ENCODE measurements at regions not wholly inside any gene's neighbourhood (a gene's known extent, or its start where the extent isn't known, plus 50 kb on each side); places are given as distances from the start of the nearest gene placed in this dataset.

GRCh38 chr5:105924366-105924765, 1746.4 kb downstream of the EFNA5 start:
- Mint-ChIP-seq H3K4me3 (no peak overlapping the region), H3K27ac (no peak overlapping the region), H3K9me3 (peaks cover 12% of the 10 kb centered on the region), H3K4me1 (no peaks in the 10 kb centered on the region), H3K36me3 (ENCODE audit: low read depth) (no peaks in the 10 kb centered on the region), H3K27me3 (no peaks in the 10 kb centered on the region)
- DNase-seq (no peak), ATAC-seq (no peak)

- H3K4me1 Mint-ChIP-seq, result no peaks in the 10 kb centered on the region
- no peaks in the 10 kb centered on the region for H3K36me3 Mint-ChIP-seq (ENCODE audit: low read depth)
- H3K9me3 Mint-ChIP-seq, result peaks cover 10% of the 10 kb centered on the region
- no peak overlapping the region for H3K4me3 Mint-ChIP-seq
- H3K27ac Mint-ChIP-seq, result no peak overlapping the region
- no peaks in the 10 kb centered on the region for H3K27me3 Mint-ChIP-seq
- ATAC-seq, result no peak
- no peak for DNase-seq
Measured at GRCh38 chr5:105922574-105922973, 1748.2 kb downstream of the EFNA5 start.

GRCh38 chr5:105922080-105922479, 1748.7 kb downstream of the EFNA5 start:
- no peaks in the 10 kb centered on the region for H3K36me3 Mint-ChIP-seq (ENCODE audit: low read depth)
- no peak for ATAC-seq
- no peaks in the 10 kb centered on the region for H3K27me3 Mint-ChIP-seq
- no peak overlapping the region for H3K4me3 Mint-ChIP-seq
- H3K27ac Mint-ChIP-seq, result no peak overlapping the region
- DNase-seq, result no peak
- no peaks in the 10 kb centered on the region for H3K4me1 Mint-ChIP-seq
- peaks cover 13% of the 10 kb centered on the region for H3K9me3 Mint-ChIP-seq

GRCh38 chr5:105917189-105917588, 1753.5 kb downstream of the EFNA5 start:
- no peak for ATAC-seq
- H3K27me3 Mint-ChIP-seq, result no peaks in the 10 kb centered on the region
- H3K27ac Mint-ChIP-seq, result no peak overlapping the region
- no peak overlapping the region for H3K4me3 Mint-ChIP-seq
- no peaks in the 10 kb centered on the region for H3K36me3 Mint-ChIP-seq (ENCODE audit: low read depth)
- peaks cover 11% of the 10 kb centered on the region for H3K9me3 Mint-ChIP-seq
- H3K4me1 Mint-ChIP-seq, result no peaks in the 10 kb centered on the region
- no peak for DNase-seq

- DNase-seq (no peak), ATAC-seq (no peak)
- Mint-ChIP-seq H3K4me3 (no peak overlapping the region), H3K36me3 (ENCODE audit: low read depth) (no peaks in the 10 kb centered on the region), H3K27me3 (no peaks in the 10 kb centered on the region), H3K9me3 (peaks cover 6% of the 10 kb centered on the region), H3K27ac (no peak overlapping the region), H3K4me1 (no peaks in the 10 kb centered on the region)
Measured at GRCh38 chr5:105907016-105907415, 1763.7 kb downstream of the EFNA5 start.

- H3K36me3 Mint-ChIP-seq (ENCODE audit: low read depth), result no peaks in the 10 kb centered on the region
- peaks cover 8% of the 10 kb centered on the region for H3K9me3 Mint-ChIP-seq
- H3K4me3 Mint-ChIP-seq, result no peak overlapping the region
- H3K4me1 Mint-ChIP-seq, result no peaks in the 10 kb centered on the region
- H3K27me3 Mint-ChIP-seq, result no peaks in the 10 kb centered on the region
- ATAC-seq (no peak), DNase-seq (no peak)
- H3K27ac Mint-ChIP-seq, result no peak overlapping the region
Measured at GRCh38 chr5:105905392-105905791, 1765.3 kb downstream of the EFNA5 start.

GRCh38 chr5:105903069-105903468, 1767.7 kb downstream of the EFNA5 start:
- H3K36me3 Mint-ChIP-seq (ENCODE audit: low read depth), result no peaks in the 10 kb centered on the region
- peaks cover 10% of the 10 kb centered on the region for H3K9me3 Mint-ChIP-seq
- H3K4me3 Mint-ChIP-seq, result no peak overlapping the region
- DNase-seq (no peak), ATAC-seq (no peak)
- no peaks in the 10 kb centered on the region for H3K4me1 Mint-ChIP-seq
- no peaks in the 10 kb centered on the region for H3K27me3 Mint-ChIP-seq
- no peak overlapping the region for H3K27ac Mint-ChIP-seq

- Mint-ChIP-seq H3K4me1 (no peaks in the 10 kb centered on the region), H3K27me3 (no peaks in the 10 kb centered on the region), H3K4me3 (no peak overlapping the region), H3K36me3 (ENCODE audit: low read depth) (no peaks in the 10 kb centered on the region), H3K9me3 (peaks cover 10% of the 10 kb centered on the region), H3K27ac (no peak overlapping the region)
- ATAC-seq (no peak), DNase-seq (no peak)
Measured at GRCh38 chr5:105899726-105900125, 1771.0 kb downstream of the EFNA5 start.

- Mint-ChIP-seq H3K4me1 (no peaks in the 10 kb centered on the region), H3K4me3 (no peak overlapping the region), H3K27ac (no peak overlapping the region), H3K36me3 (ENCODE audit: low read depth) (no peaks in the 10 kb centered on the region), H3K9me3 (peaks cover 10% of the 10 kb centered on the region), H3K27me3 (no peaks in the 10 kb centered on the region)
- ATAC-seq (no peak), DNase-seq (no peak)
Measured at GRCh38 chr5:105898183-105898582, 1772.6 kb downstream of the EFNA5 start.

DNA sequence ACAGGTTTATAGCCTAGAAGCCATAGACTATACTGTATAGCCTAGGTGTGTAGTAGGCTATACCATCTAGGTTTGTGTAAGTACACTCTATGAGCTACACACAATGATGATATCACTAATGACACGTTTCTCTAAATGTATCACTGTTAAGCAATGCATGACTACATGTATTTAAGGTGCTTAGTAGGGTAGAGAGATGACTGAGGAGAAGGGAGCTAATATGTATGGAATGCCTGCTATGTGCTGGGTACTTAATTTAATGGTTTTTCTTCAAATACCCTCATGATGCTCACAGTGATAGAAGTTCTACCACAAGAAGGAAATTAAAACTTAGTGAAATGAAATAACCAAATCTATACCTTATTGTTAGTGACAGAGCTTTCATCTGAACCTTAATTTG, 1785.5 kb downstream of the EFNA5 start:
- Mint-ChIP-seq H3K36me3 (ENCODE audit: low read depth) (no peaks in the 10 kb centered on the region), H3K4me1 (no peaks in the 10 kb centered on the region), H3K27ac (no peak overlapping the region), H3K27me3 (no peaks in the 10 kb centered on the region), H3K9me3 (no peaks in the 10 kb centered on the region), H3K4me3 (no peak overlapping the region)
- no peak for DNase-seq
- ATAC-seq, result no peak

GRCh38 chr5:105882956-105883481, 1787.7 kb downstream of the EFNA5 start:
- Mint-ChIP-seq H3K27me3 (no peaks in the 10 kb centered on the region), H3K27ac (no peak overlapping the region), H3K4me1 (no peaks in the 10 kb centered on the region), H3K36me3 (ENCODE audit: low read depth) (no peaks in the 10 kb centered on the region), H3K4me3 (no peak overlapping the region), H3K9me3 (no peaks in the 10 kb centered on the region)
- ATAC-seq, result no peak
- DNase-seq, result no peak

DNA sequence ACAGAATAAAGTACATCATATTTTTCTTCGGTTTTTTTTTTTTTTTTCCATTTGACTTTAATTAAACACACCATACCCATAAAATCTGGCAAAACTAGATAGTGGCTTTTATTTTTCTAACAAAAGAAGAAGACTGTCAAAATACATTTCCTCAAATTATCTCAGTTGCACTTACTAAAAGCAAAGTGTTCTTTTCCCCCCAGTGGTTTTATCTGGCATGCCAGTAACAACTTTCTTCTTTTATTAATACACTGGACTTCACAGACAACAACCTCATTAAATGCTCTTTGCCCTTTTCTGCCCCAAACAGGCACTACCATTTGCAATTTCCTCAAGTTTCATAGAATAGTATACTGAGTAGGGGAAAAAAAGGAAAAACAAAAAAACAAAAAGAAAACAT, 1792.3 kb downstream of the EFNA5 start:
- H3K36me3 Mint-ChIP-seq (ENCODE audit: low read depth), result no peaks in the 10 kb centered on the region
- H3K4me3 Mint-ChIP-seq, result no peak overlapping the region
- no peaks in the 10 kb centered on the region for H3K27me3 Mint-ChIP-seq
- H3K27ac Mint-ChIP-seq, result no peak overlapping the region
- no peaks in the 10 kb centered on the region for H3K4me1 Mint-ChIP-seq
- ATAC-seq (no peak), DNase-seq (no peak)
- peaks cover 5% of the 10 kb centered on the region for H3K9me3 Mint-ChIP-seq

DNA sequence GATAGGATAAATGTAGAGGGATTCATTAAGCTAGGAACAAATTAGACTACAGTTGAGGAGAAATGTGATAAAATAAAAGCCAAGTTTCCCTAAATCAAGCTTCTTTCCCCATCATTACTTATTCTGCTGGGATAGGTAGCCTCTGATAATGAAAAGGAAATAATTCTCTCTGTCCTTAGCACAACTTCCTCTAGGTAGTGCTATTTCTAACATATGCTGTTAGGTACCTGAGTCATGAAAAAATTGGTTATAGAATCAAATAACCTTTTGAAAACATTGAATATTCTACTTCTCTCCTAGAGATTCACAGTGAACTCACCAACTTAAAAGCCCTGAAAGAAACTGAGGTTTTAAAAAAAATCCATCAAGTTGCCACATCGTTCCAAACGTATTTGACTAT, 1793.1 kb downstream of the EFNA5 start:
- Mint-ChIP-seq H3K27me3 (no peaks in the 10 kb centered on the region), H3K9me3 (peaks cover 5% of the 10 kb centered on the region), H3K4me3 (no peak overlapping the region), H3K27ac (no peak overlapping the region), H3K4me1 (no peaks in the 10 kb centered on the region), H3K36me3 (ENCODE audit: low read depth) (no peaks in the 10 kb centered on the region)
- ATAC-seq (no peak), DNase-seq (no peak)

DNA sequence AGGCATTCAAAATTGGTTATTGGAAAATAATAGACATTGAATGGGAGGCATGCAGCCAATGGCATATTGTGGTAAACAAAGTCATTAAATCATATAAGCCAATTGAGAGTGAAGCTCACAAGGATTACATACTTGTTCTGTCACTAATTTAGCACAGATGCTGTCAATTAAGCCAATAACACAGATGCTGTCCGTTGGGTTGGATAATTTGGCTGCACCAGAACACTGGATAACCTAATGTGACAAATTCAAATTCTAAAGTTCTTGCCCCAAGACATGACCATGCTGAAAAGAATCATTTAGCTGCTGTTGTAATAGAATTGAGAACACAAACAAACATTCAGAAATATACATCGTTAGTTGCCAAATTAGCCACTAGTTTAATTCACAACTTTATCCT, 1796.4 kb downstream of the EFNA5 start:
- Mint-ChIP-seq H3K27ac (no peak overlapping the region), H3K27me3 (no peaks in the 10 kb centered on the region)

GRCh38 chr5:105872569-105873270, 1798.0 kb downstream of the EFNA5 start:
- Mint-ChIP-seq H3K4me3 (no peak overlapping the region), H3K4me1 (no peaks in the 10 kb centered on the region), H3K27ac (no peak overlapping the region), H3K27me3 (no peaks in the 10 kb centered on the region), H3K36me3 (ENCODE audit: low read depth) (no peaks in the 10 kb centered on the region), H3K9me3 (peaks cover 5% of the 10 kb centered on the region)
- DNase-seq (no peak), ATAC-seq (no peak)

More for the DNA sequence above, 1796.4 kb downstream of the EFNA5 start:
- Mint-ChIP-seq H3K4me1 (no peaks in the 10 kb centered on the region), H3K36me3 (ENCODE audit: low read depth) (no peaks in the 10 kb centered on the region), H3K9me3 (peaks cover 5% of the 10 kb centered on the region), H3K4me3 (no peak overlapping the region)
- no peak for DNase-seq
- no peak for ATAC-seq

Measured in activated naive CD8-positive, alpha-beta T cell treated with anti-CD3 and anti-CD28 coated beads, Interleukin-2, amount 50 U/mL, for 24 hours (primary cell).